HCT116 (cell line): ENCODE measurements at regions not wholly inside any gene's neighbourhood (a gene's known extent, or its start where the extent isn't known, plus 50 kb on each side); places are given as distances from the start of the nearest gene placed in this dataset.

Experiments
- ATAC-seq: fragments of 200-7000 bp; cut with Tn5 transposase; 2 replicates; pipeline ENCODE4 v1.9.1; 2020; ENCODE audit warnings: mild to moderate bottlenecking, moderate library complexity
- BruUV-seq: library from RNA; stranded (reverse); fragments of 400-500 nt; replicated peaks from 2 replicates; lab custom pipeline; 2021; lab: Mats Ljungman, UMichigan
- CTCF ChIA-PET: fragments of 300-600 bp; sonication (Branson Sonifier 250); formaldehyde crosslinking; loops from one replicate; lab custom pipeline; 2021; ENCODE audit warnings: antibody characterized with exemption; lab: Charles Lee
- POLR2A ChIA-PET: fragments of 300-600, 350-600 bp; sonication (Branson Sonifier 250); formaldehyde crosslinking; loops from one replicate; lab custom pipeline; 2021; ENCODE audit warnings: antibody characterized with exemption; lab: Charles Lee
- RAD21 ChIA-PET, 2 experiments: fragments of 300-600 bp; sonication (Branson Sonifier 250); formaldehyde crosslinking; loops; one replicate each; lab custom pipeline; 2023; ENCODE audit warnings: low total read pairs in 2 of 2; ENCODE audit not compliant: uncharacterized antibody in 2 of 2, unreplicated experiment in 2 of 2, low non-redundant PET in 1 of 2; lab: Charles Lee
- DNase-seq: peaks from one replicate; pipeline ENCODE4 v3.0.0-alpha.2; 2010; ENCODE audit warnings: low read depth, low spot score
- H2AFZ ChIP-seq: fragments of 200-600 bp; shearing (Covaris generic), sonication (generic); 2 replicates; pipeline ENCODE4 v1.6.1; 2017; ENCODE audit warnings: low read depth, mixed run types, mixed read lengths, antibody characterized with exemption, low read length; ENCODE audit not compliant: poor library complexity, severe bottlenecking
- H3K27ac ChIP-seq: 2 replicates; pipeline ENCODE4 v1.5.1; 2012; ENCODE audit warnings: low read depth, low read length
- H3K27me3 ChIP-seq: fragments of 200-600 bp; sonication (generic); 2 replicates; pipeline ENCODE4 v1.6.1; 2016; ENCODE audit warnings: mixed run types, low read length, mixed read lengths; ENCODE audit not compliant: insufficient read depth
- H3K36me3 ChIP-seq, 2 experiments: fragments of 200-500 bp in 1 of 2; fragments of 200-600 bp in 1 of 2; sonication (Bioruptor generic) in 1 of 2; sonication (generic) in 1 of 2; 2 replicates each; pipeline versions ENCODE4 v1.5.1 to v1.6.1; 2014 to 2016; ENCODE audit warnings: low read length in 2 of 2, inconsistent platforms in 1 of 2, mixed read lengths in 1 of 2, mixed run types in 1 of 2; ENCODE audit not compliant: insufficient read depth in 2 of 2, control insufficient read depth in 1 of 2
- H3K4me1 ChIP-seq, 2 experiments: fragments of 200-600 bp in 1 of 2; sonication (generic) in 1 of 2; 2 replicates each; pipeline versions ENCODE4 v1.5.1 to v1.6.1; 2012 to 2017; ENCODE audit warnings: low read length in 2 of 2, inconsistent platforms in 1 of 2, mild to moderate bottlenecking in 1 of 2, mixed read lengths in 1 of 2, mixed run types in 1 of 2, moderate library complexity in 1 of 2; ENCODE audit not compliant: insufficient read depth in 2 of 2, control insufficient read depth in 1 of 2
- H3K4me2 ChIP-seq: fragments of 200-600 bp; sonication (generic); 2 replicates; pipeline ENCODE4 v1.6.1; 2017; ENCODE audit warnings: mixed run types, low read length, mixed read lengths
- H3K4me3 ChIP-seq, 2 experiments: fragments of 200-600 bp in 1 of 2; sonication (generic) in 1 of 2; replicated peaks in 1 of 2; 2 replicates each; pipeline ENCODE4 v1.5.1; 2011 to 2016; ENCODE audit warnings: low read length in 2 of 2, control low read depth in 1 of 2, low read depth in 1 of 2, mild to moderate bottlenecking in 1 of 2, mixed read lengths in 1 of 2, mixed run types in 1 of 2
- H3K79me2 ChIP-seq: fragments of 200-600 bp; sonication (generic); 2 replicates; pipeline ENCODE4 v1.6.1; 2017; ENCODE audit warnings: mild to moderate bottlenecking, mixed run types, low read length, moderate library complexity, mixed read lengths; ENCODE audit not compliant: insufficient read depth
- H3K9ac ChIP-seq: fragments of 200-600 bp; sonication (generic); 2 replicates; pipeline ENCODE4 v1.6.1; 2016; ENCODE audit warnings: low read length, mixed read lengths
- H3K9me2 ChIP-seq: fragments of 200-600 bp; sonication (generic), shearing (Covaris generic); 2 replicates; pipeline ENCODE4 v1.6.1; 2017; ENCODE audit warnings: mixed run types, mild to moderate bottlenecking, moderate library complexity; ENCODE audit not compliant: insufficient read depth
- H3K9me3 ChIP-seq, 2 experiments: fragments of 200-500 bp in 1 of 2; fragments of 200-600 bp in 1 of 2; sonication (Bioruptor generic) in 1 of 2; sonication (generic) in 1 of 2; 2 replicates each; pipeline ENCODE4 v1.6.1; 2014 to 2017; ENCODE audit warnings: low read length in 2 of 2, mixed read lengths in 2 of 2, inconsistent platforms in 1 of 2, low read depth in 1 of 2, mild to moderate bottlenecking in 1 of 2, mixed run types in 1 of 2, moderate library complexity in 1 of 2; ENCODE audit not compliant: control insufficient read depth in 1 of 2, insufficient read depth in 1 of 2
- H4K20me1 ChIP-seq: fragments of 200-600 bp; sonication (generic), shearing (Covaris generic); 2 replicates; pipeline ENCODE4 v1.6.1; 2017; ENCODE audit warnings: mixed run types, mild to moderate bottlenecking, moderate library complexity; ENCODE audit not compliant: insufficient read depth
- CEBPB ChIP-seq: IDR thresholded peaks from 2 replicates; pipeline ENCODE4 v1.6.1; 2012; ENCODE audit warnings: low read depth
- EZH2phosphoT487 ChIP-seq: fragments of 200-600 bp; IDR thresholded peaks from 2 replicates; pipeline ENCODE4 v1.6.1; 2018; ENCODE audit warnings: antibody characterized with exemption, borderline replicate concordance
- intact Hi-C: fragments of 100-400 bp; cut with micrococcal nuclease; formaldehyde crosslinking; loops from 2 replicates; pipeline ENCODE4 v1.10.0; 2022
- TF ChIP-seq, protein P1 (sequence below): IDR thresholded peaks from 2 replicates; pipeline ENCODE4 v1.6.1; 2012

- RAD21 ChIA-PET: no interaction called here
- Histone ChIP-seq H3K9me2 (no peaks in the 10 kb centered on the region), H3K79me2 (no peaks in the 10 kb centered on the region), H3K27ac (no peak overlapping the region), H3K4me3 (no peak overlapping the region), H3K4me1 (no peaks in the 10 kb centered on the region), H3K4me2 (no peak overlapping the region), H4K20me1 (no peaks in the 10 kb centered on the region), H3K36me3 (no peaks in the 10 kb centered on the region), H3K9me3 (no peaks in the 10 kb centered on the region), H3K9ac (no peak overlapping the region), H2AFZ (no peak overlapping the region), H3K27me3 (no peaks in the 10 kb centered on the region)
- POLR2A ChIA-PET: no interaction called here
- DNase-seq (no peak), ATAC-seq (no peak)
- TF ChIP-seq EZH2phosphoT487: no peak
- intact Hi-C loops: no loop called here
- CTCF ChIA-PET: no interaction called here
- BruUV-seq: no TSS peak
Observed at GRCh38 chr11:43130616-43131015, 181.2 kb upstream of the API5 start.

DNA sequence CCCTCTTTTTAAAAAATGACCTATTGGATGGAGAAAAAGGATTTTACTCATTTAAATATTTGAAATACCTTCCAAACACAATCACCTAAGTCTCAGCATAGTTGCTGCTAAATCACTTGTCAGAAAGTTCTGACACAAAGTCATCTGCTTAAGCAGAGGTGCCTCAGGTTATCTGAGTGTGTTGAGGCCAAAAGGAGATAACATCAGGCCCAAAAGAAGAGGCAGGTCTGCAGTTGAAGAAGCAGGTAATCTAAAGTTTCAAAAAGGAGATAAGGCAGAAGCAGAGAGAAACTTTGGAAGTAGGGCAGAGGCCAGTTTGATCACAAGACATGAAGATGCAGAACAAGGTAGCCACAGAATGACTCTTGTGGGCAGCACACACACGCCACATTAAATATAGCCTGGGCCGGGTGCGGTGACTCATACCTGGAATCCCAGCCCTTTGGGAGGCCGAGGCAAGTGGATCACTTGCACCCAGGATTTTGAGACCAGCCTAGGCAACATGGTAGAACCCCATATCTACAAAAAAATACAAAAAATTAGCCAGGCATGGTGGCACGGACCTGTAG, 175.7 kb upstream of the API5 start:
- no peak overlapping the region for H3K4me2 ChIP-seq

More for the DNA sequence above, 175.7 kb upstream of the API5 start:
- DNase-seq: no peak
- BruUV-seq: no TSS peak
- H3K9ac ChIP-seq: no peak overlapping the region
- peaks cover 0 to under 1% of the 10 kb centered on the region in 2 experiments; a peak in 1 of 4 replicates for H3K9me3 ChIP-seq
- POLR2A ChIA-PET: no interaction called here
- RAD21 ChIA-PET: no interaction called here
- no peaks in the 10 kb centered on the region for H3K4me1 ChIP-seq
- H3K27me3 ChIP-seq: no peaks in the 10 kb centered on the region
- CTCF ChIA-PET: no interaction called here
- H3K79me2 ChIP-seq: no peaks in the 10 kb centered on the region
- H4K20me1 ChIP-seq: no peaks in the 10 kb centered on the region
- no peak overlapping the region for H3K27ac ChIP-seq
- no peaks in the 10 kb centered on the region for H3K9me2 ChIP-seq
- no peaks in the 10 kb centered on the region for H3K36me3 ChIP-seq
- no peak overlapping the region for H2AFZ ChIP-seq
- intact Hi-C loops: no loop called here
- no peak for ATAC-seq
- TF ChIP-seq, protein P1, sequence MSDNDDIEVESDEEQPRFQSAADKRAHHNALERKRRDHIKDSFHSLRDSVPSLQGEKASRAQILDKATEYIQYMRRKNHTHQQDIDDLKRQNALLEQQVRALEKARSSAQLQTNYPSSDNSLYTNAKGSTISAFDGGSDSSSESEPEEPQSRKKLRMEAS: no peak
- TF ChIP-seq CEBPB: no peak
- no peak overlapping the region for H3K4me3 ChIP-seq
